HEK293T (cell line): ENCODE measurements at regions not wholly inside any gene's neighbourhood (a gene's known extent, or its start where the extent isn't known, plus 50 kb on each side); places are given as distances from the start of the nearest gene placed in this dataset.

ENCODE experiments used
- FOXK2 ChIP-seq: fragments of 450-650 bp; IDR thresholded peaks from 2 replicates; pipeline ENCODE4 v1.6.1; 2016; ENCODE audit warnings: mild to moderate bottlenecking
- FOXM1 ChIP-seq: fragments of 450-650 bp; IDR thresholded peaks from 2 replicates; pipeline ENCODE4 v1.6.1; 2017; ENCODE audit warnings: mild to moderate bottlenecking, borderline replicate concordance
- HDGF ChIP-seq: fragments of 450-650 bp; IDR thresholded peaks from 2 replicates; pipeline ENCODE4 v1.6.1; 2017; ENCODE audit warnings: antibody characterized with exemption, borderline replicate concordance
- NFRKB ChIP-seq: fragments of 450-650 bp; IDR thresholded peaks from 2 replicates; pipeline ENCODE4 v1.6.1; 2016; ENCODE audit warnings: mild to moderate bottlenecking, moderate library complexity

- no peak for TF ChIP-seq FOXK2
- no peak for TF ChIP-seq FOXM1
- no peak for TF ChIP-seq NFRKB
- TF ChIP-seq HDGF, result no peak
Observed at GRCh38 chr9:111193095-111193494, 136.9 kb downstream of the OR2K2 start.
